WTC11 (cell line): ENCODE measurements at regions not wholly inside any gene's neighbourhood (a gene's known extent, or its start where the extent isn't known, plus 50 kb on each side); places are given as distances from the start of the nearest gene placed in this dataset.

Experiments used
- CREM ChIP-seq: sonication (generic); formaldehyde crosslinking; IDR thresholded peaks from 2 replicates; pipeline ENCODE4 v1.8.1; 2022; ENCODE audit warnings: mild to moderate bottlenecking, missing genetic modification reagents, moderate library complexity
- TCF7 ChIP-seq: sonication (generic); formaldehyde crosslinking; IDR thresholded peaks from 2 replicates; pipeline ENCODE4 v1.8.0; 2022; ENCODE audit warnings: mild to moderate bottlenecking, low read depth, missing genetic modification reagents, moderate library complexity
- ZNF416 ChIP-seq: fragments of 250-450 bp; sonication (Bioruptor Pico); IDR thresholded peaks from 2 replicates; pipeline ENCODE4 v1.9.0; 2021; ENCODE audit warnings: mild to moderate bottlenecking, inconsistent platforms
- TF ChIP-seq, protein P1 (sequence below): fragments of 200-600 bp; IDR thresholded peaks from 2 replicates; pipeline ENCODE4 v1.8.0; 2022; ENCODE audit warnings: antibody characterized with exemption

- TF ChIP-seq, protein P1, sequence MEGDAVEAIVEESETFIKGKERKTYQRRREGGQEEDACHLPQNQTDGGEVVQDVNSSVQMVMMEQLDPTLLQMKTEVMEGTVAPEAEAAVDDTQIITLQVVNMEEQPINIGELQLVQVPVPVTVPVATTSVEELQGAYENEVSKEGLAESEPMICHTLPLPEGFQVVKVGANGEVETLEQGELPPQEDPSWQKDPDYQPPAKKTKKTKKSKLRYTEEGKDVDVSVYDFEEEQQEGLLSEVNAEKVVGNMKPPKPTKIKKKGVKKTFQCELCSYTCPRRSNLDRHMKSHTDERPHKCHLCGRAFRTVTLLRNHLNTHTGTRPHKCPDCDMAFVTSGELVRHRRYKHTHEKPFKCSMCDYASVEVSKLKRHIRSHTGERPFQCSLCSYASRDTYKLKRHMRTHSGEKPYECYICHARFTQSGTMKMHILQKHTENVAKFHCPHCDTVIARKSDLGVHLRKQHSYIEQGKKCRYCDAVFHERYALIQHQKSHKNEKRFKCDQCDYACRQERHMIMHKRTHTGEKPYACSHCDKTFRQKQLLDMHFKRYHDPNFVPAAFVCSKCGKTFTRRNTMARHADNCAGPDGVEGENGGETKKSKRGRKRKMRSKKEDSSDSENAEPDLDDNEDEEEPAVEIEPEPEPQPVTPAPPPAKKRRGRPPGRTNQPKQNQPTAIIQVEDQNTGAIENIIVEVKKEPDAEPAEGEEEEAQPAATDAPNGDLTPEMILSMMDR = no peak
- TF ChIP-seq ZNF416 = no peak
- no peak for TF ChIP-seq CREM (CRISPR knock-in tag)
- no peak for TF ChIP-seq TCF7 (CRISPR knock-in tag)
Observed at GRCh38 chr15:37771465-37771864, 163.0 kb upstream of the TMCO5A start.
